HL-60 (cell line): ENCODE measurements at regions not wholly inside any gene's neighbourhood (a gene's known extent, or its start where the extent isn't known, plus 50 kb on each side); places are given as distances from the start of the nearest gene placed in this dataset.

Experiments used
- CTCF ChIP-seq: IDR thresholded peaks from one replicate; pipeline ENCODE4 v1.5.1; 2011; ENCODE audit warnings: low read length, control low read depth, inconsistent platforms; ENCODE audit not compliant: insufficient read depth
- GABPA ChIP-seq: IDR thresholded peaks from 2 replicates; pipeline ENCODE4 v1.6.1; 2012; ENCODE audit warnings: low read depth
- POLR2AphosphoS5 ChIP-seq: IDR thresholded peaks from 2 replicates; pipeline ENCODE4 v1.6.1; 2012; ENCODE audit warnings: low read depth
- REST ChIP-seq: IDR thresholded peaks from 2 replicates; pipeline ENCODE4 v1.6.1; 2012; ENCODE audit warnings: low read depth; ENCODE audit not compliant: insufficient replicate concordance

GRCh38 chr2:181158427-181158826 lies 178.0 kb downstream of the UBE2E3 start:
- TF ChIP-seq CTCF (no peak), GABPA (no peak), POLR2AphosphoS5 (no peak), REST (no peak)
